ENCODE measurements at regions not wholly inside any gene's neighbourhood (a gene's known extent, or its start where the extent isn't known, plus 50 kb on each side); places are given as distances from the start of the nearest gene placed in this dataset.

DNA sequence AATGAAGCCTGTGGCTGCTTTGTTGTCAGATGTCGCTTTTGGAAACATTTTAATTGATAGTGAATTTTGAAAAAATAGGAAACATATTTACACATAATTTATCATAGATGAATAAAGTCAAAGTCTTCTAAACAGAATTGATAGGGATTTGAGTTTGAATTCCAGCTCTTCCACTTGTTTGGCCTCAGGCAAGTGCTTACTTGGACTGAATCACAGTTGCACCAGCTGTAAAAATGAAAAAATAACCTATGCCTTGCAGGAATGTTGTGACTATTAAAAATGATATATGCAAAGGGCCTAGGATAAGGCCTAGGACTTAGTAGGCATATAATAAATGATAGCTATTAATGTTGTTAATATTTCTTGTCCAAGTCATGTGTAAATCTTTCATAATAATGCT is 618.5 kb upstream of the MMS22L start:
- H3K4me3 ChIP-seq (ENCODE audit: low read length), result no peak overlapping the region
- Mint-ChIP-seq H3K4me3 (no peak overlapping the region), H3K27ac (no peak overlapping the region), H3K9me3 (peaks cover 2 to 5% of the 10 kb centered on the region in 2 donors), H3K4me1 (no peaks in the 10 kb centered on the region), H3K36me3 (no peaks in the 10 kb centered on the region), H3K27me3 (ENCODE audit: low read depth in 2 of 2) (no peaks in the 10 kb centered on the region)
- no peaks in the 10 kb centered on the region for H3K36me3 ChIP-seq (ENCODE audit: control insufficient read depth, insufficient read depth, low read length)
- TF ChIP-seq, protein P1, sequence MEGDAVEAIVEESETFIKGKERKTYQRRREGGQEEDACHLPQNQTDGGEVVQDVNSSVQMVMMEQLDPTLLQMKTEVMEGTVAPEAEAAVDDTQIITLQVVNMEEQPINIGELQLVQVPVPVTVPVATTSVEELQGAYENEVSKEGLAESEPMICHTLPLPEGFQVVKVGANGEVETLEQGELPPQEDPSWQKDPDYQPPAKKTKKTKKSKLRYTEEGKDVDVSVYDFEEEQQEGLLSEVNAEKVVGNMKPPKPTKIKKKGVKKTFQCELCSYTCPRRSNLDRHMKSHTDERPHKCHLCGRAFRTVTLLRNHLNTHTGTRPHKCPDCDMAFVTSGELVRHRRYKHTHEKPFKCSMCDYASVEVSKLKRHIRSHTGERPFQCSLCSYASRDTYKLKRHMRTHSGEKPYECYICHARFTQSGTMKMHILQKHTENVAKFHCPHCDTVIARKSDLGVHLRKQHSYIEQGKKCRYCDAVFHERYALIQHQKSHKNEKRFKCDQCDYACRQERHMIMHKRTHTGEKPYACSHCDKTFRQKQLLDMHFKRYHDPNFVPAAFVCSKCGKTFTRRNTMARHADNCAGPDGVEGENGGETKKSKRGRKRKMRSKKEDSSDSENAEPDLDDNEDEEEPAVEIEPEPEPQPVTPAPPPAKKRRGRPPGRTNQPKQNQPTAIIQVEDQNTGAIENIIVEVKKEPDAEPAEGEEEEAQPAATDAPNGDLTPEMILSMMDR (IDR thresholded peaks at IDR 0.05), result no peak
- no peaks in the 10 kb centered on the region for H3K4me1 ChIP-seq (ENCODE audit: control insufficient read depth, insufficient read depth, low read length)
- H3K27ac ChIP-seq (ENCODE audit: low read length), result no peak overlapping the region
- no CpG with 5 or more reads among the region's 1 CpG for WGBS (ENCODE audit: insufficient coverage)
- H3K27me3 ChIP-seq (ENCODE audit: control insufficient read depth, insufficient read depth, low read length), result no peaks in the 10 kb centered on the region
- no peaks in the 10 kb centered on the region for H3K9me3 ChIP-seq (ENCODE audit: control insufficient read depth, insufficient read depth, low read length)
- intact Hi-C loops (cut with micrococcal nuclease), result no loop called here
- ATAC-seq (no peak), DNase-seq (no peak)

DNA sequence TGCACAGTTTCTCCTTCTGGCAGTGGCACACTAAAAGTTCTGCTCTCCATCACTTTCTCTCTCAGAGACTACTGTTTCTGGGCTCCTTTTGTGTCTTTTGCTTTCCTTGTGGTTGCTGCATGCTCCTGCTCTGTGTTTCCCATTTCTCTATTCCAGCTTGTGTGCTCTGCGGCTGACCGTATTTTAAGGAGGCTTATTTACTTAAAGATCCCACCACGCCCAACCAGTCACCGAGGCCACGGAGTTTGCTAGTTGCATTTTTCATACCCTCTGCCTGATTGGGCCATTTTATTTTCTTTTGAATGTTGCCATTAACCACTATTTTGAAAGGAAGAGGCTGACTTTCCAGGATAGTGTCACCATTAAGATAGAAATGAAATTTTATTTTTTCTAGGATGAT is 626.4 kb upstream of the MMS22L start:
- no peak overlapping the region for H3K27ac ChIP-seq (ENCODE audit: low read length)
- H3K36me3 ChIP-seq (ENCODE audit: control insufficient read depth, insufficient read depth, low read length), result no peaks in the 10 kb centered on the region
- DNase-seq (no peak), ATAC-seq (no peak)
- Mint-ChIP-seq H3K9me3 (peaks cover 8 to 25% of the 10 kb centered on the region in 2 donors), H3K27me3 (ENCODE audit: low read depth in 2 of 2) (no peaks in the 10 kb centered on the region), H3K4me3 (no peak overlapping the region), H3K27ac (no peak overlapping the region), H3K36me3 (no peaks in the 10 kb centered on the region), H3K4me1 (no peaks in the 10 kb centered on the region)
- intact Hi-C loops (cut with micrococcal nuclease), result no loop called here
- H3K4me3 ChIP-seq (ENCODE audit: low read length), result no peak overlapping the region
- no peaks in the 10 kb centered on the region for H3K27me3 ChIP-seq (ENCODE audit: control insufficient read depth, insufficient read depth, low read length)
- TF ChIP-seq, protein P1 (IDR thresholded peaks at IDR 0.05), result no peak
- H3K9me3 ChIP-seq (ENCODE audit: control insufficient read depth, insufficient read depth, low read length), result peaks cover 3% of the 10 kb centered on the region
- H3K4me1 ChIP-seq (ENCODE audit: control insufficient read depth, insufficient read depth, low read length), result no peaks in the 10 kb centered on the region
- 90% methylated on average over 5 of the region's 5 CpGs for WGBS (ENCODE audit: insufficient coverage)

DNA sequence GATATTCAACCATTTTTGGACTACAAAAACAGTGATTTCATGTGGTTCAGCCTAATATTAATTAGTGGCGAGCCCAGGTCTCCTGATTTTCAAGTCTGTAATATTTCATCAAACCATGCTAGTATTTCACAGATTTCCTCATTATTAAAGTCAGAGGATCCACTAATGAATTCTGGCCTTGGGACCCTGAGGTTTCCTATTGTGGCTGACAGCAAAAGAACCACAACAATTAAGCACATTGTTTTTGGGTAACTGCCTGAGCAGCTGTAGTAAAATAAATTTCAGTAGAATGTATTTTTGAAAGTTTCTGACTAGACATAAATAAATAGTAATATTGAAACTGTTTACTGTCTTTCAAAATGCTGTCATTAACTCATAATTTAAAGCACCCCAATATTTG is 630.7 kb upstream of the MMS22L start:
- Histone ChIP-seq H3K9me3 (ENCODE audit: control insufficient read depth, insufficient read depth, low read length) (peaks cover 3% of the 10 kb centered on the region), H3K27ac (ENCODE audit: low read length) (no peak overlapping the region), H3K4me3 (ENCODE audit: low read length) (no peak overlapping the region), H3K27me3 (ENCODE audit: control insufficient read depth, insufficient read depth, low read length) (no peaks in the 10 kb centered on the region), H3K4me1 (ENCODE audit: control insufficient read depth, insufficient read depth, low read length) (no peaks in the 10 kb centered on the region), H3K36me3 (ENCODE audit: control insufficient read depth, insufficient read depth, low read length) (no peaks in the 10 kb centered on the region)
- TF ChIP-seq, protein P1 (IDR thresholded peaks at IDR 0.05), result no peak
- H3K27ac Mint-ChIP-seq, result no peak overlapping the region
- no peak for DNase-seq
- no peaks in the 10 kb centered on the region for H3K4me1 Mint-ChIP-seq
- H3K4me3 Mint-ChIP-seq, result no peak overlapping the region
- intact Hi-C loops (cut with micrococcal nuclease), result no loop called here
- peaks cover 8 to 20% of the 10 kb centered on the region in 2 donors for H3K9me3 Mint-ChIP-seq
- no peaks in the 10 kb centered on the region for H3K27me3 Mint-ChIP-seq (ENCODE audit: low read depth in 2 of 2)
- no peaks in the 10 kb centered on the region for H3K36me3 Mint-ChIP-seq
- ATAC-seq, result no peak
- WGBS (ENCODE audit: insufficient coverage), result 77% methylated on average over 1 of the region's 1 CpG

DNA sequence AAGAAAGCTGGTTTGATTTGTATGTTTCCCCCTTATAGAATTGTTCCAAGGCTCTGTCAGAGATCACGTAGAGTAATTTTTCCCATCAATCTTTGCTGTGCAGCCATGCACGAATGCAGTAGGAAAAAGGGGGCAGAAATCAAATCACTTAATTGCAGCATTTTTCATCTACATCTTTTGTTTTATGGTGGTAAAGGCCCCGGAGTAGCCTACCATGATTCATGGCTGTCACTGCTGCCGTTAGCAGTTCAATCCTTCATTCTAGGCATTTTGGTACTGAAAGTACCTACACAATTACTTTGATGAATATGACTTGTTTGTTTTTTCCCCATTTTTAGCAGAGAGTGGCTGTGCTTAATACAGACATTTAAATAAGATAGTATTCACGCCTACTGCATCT is 631.9 kb upstream of the MMS22L start:
- H3K27me3 ChIP-seq (ENCODE audit: control insufficient read depth, insufficient read depth, low read length), result no peaks in the 10 kb centered on the region
- H3K36me3 ChIP-seq (ENCODE audit: control insufficient read depth, insufficient read depth, low read length), result no peaks in the 10 kb centered on the region
- no peak overlapping the region for H3K27ac ChIP-seq (ENCODE audit: low read length)
- Mint-ChIP-seq H3K27me3 (ENCODE audit: low read depth in 2 of 2) (no peaks in the 10 kb centered on the region), H3K36me3 (no peaks in the 10 kb centered on the region), H3K4me1 (no peaks in the 10 kb centered on the region), H3K4me3 (no peak overlapping the region), H3K9me3 (peaks cover 8 to 16% of the 10 kb centered on the region in 2 donors), H3K27ac (no peak overlapping the region)
- 82% methylated on average over 5 of the region's 5 CpGs for WGBS (ENCODE audit: insufficient coverage)
- ATAC-seq, result no peak
- no peaks in the 10 kb centered on the region for H3K4me1 ChIP-seq (ENCODE audit: control insufficient read depth, insufficient read depth, low read length)
- H3K4me3 ChIP-seq (ENCODE audit: low read length), result no peak overlapping the region
- TF ChIP-seq, protein P1 (IDR thresholded peaks at IDR 0.05), result no peak
- peaks cover 3% of the 10 kb centered on the region for H3K9me3 ChIP-seq (ENCODE audit: control insufficient read depth, insufficient read depth, low read length)
- intact Hi-C loops (cut with micrococcal nuclease), result no loop called here
- DNase-seq, result no peak

All from natural killer cell (primary cell).